ENCODE measurements at regions not wholly inside any gene's neighbourhood (a gene's known extent, or its start where the extent isn't known, plus 50 kb on each side); places are given as distances from the start of the nearest gene placed in this dataset.

- TF ChIP-seq, protein P1, sequence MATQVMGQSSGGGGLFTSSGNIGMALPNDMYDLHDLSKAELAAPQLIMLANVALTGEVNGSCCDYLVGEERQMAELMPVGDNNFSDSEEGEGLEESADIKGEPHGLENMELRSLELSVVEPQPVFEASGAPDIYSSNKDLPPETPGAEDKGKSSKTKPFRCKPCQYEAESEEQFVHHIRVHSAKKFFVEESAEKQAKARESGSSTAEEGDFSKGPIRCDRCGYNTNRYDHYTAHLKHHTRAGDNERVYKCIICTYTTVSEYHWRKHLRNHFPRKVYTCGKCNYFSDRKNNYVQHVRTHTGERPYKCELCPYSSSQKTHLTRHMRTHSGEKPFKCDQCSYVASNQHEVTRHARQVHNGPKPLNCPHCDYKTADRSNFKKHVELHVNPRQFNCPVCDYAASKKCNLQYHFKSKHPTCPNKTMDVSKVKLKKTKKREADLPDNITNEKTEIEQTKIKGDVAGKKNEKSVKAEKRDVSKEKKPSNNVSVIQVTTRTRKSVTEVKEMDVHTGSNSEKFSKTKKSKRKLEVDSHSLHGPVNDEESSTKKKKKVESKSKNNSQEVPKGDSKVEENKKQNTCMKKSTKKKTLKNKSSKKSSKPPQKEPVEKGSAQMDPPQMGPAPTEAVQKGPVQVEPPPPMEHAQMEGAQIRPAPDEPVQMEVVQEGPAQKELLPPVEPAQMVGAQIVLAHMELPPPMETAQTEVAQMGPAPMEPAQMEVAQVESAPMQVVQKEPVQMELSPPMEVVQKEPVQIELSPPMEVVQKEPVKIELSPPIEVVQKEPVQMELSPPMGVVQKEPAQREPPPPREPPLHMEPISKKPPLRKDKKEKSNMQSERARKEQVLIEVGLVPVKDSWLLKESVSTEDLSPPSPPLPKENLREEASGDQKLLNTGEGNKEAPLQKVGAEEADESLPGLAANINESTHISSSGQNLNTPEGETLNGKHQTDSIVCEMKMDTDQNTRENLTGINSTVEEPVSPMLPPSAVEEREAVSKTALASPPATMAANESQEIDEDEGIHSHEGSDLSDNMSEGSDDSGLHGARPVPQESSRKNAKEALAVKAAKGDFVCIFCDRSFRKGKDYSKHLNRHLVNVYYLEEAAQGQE (IDR thresholded peaks at IDR 0.05; ENCODE audit: low read depth, low read length), result no peak
- TF ChIP-seq SP1 (IDR thresholded peaks at IDR 0.05; ENCODE audit: low read depth, low read length) (no peak), RFX5 (IDR thresholded peaks at IDR 0.05; ENCODE audit: low read depth, low read length) (no peak), CTCF (IDR thresholded peaks at IDR 0.05 in 2 of 3, conservative IDR thresholded peaks at IDR 0.05 in 1 of 3; ENCODE audit: control insufficient read depth in 2 of 3, extremely low read depth in 1 of 3, insufficient read depth in 1 of 3, low read depth in 3 of 3, low read length in 3 of 3) (no peak), ZNF384 (IDR thresholded peaks at IDR 0.05; ENCODE audit: borderline replicate concordance, low read depth, low read length) (no peak)
These were observed 182.3 kb upstream of the ADCY1 start for GRCh38 chr7:45391618-45392451.

Data from GM12878 (cell line).